BJ (cell line): ENCODE measurements at regions not wholly inside any gene's neighbourhood (a gene's known extent, or its start where the extent isn't known, plus 50 kb on each side); places are given as distances from the start of the nearest gene placed in this dataset.

Experiments used
- CTCF ChIA-PET: fragments of 350-600 bp; formaldehyde crosslinking; extraction: SDS; loops from one replicate; lab custom pipeline; 2021; ENCODE audit warnings: antibody characterized with exemption, inconsistent platforms; lab: Yijun Ruan, JAX
- POLR2A ChIA-PET: fragments of 300-600 bp; sonication (Branson Sonifier 250); formaldehyde crosslinking; extraction: SDS; loops from one replicate; lab custom pipeline; 2021; ENCODE audit warnings: antibody characterized with exemption; lab: Charles Lee
- DNase-seq: peaks from one replicate; pipeline ENCODE4 v3.0.0-alpha.2; 2011; ENCODE audit warnings: low read depth
- H3K27me3 ChIP-seq: 2 replicates; pipeline ENCODE4 v1.6.0; 2011; ENCODE audit warnings: low read length; ENCODE audit not compliant: control insufficient read depth, insufficient read depth
- H3K36me3 ChIP-seq: 2 replicates; pipeline ENCODE4 v1.5.1; 2011; ENCODE audit warnings: low read length; ENCODE audit not compliant: control insufficient read depth, insufficient read depth
- H3K4me3 ChIP-seq: 2 replicates; pipeline ENCODE4 v1.5.1; 2011; ENCODE audit warnings: low read depth, mild to moderate bottlenecking, control low read depth, low read length
- TF ChIP-seq, protein P1 (sequence below): IDR thresholded peaks from 2 replicates; pipeline ENCODE4 v1.5.1; 2011; ENCODE audit warnings: low read depth, mild to moderate bottlenecking, control low read depth, inconsistent platforms, low read length, moderate library complexity; ENCODE audit not compliant: insufficient read depth

DNA sequence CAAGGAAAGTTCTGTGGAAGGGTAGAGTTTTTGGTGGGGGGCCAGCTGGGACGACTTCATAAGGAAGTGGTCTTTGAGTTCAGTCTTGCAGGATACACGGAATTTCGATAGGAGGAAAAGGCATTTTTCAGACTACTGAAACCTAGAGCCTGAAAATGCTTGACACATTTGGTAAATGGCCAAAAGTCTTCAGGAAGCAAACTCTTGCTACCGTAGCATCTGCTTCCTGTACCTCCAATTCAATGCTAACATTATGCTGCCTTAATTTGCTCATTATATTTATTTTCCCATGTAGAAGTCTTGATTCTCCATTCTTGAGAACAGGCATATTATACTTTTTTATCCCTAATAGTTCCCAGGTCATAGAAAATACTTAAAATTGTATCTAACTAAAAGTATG lies 129.3 kb upstream of the MED13 start:
- POLR2A ChIA-PET = no interaction called here

DNA sequence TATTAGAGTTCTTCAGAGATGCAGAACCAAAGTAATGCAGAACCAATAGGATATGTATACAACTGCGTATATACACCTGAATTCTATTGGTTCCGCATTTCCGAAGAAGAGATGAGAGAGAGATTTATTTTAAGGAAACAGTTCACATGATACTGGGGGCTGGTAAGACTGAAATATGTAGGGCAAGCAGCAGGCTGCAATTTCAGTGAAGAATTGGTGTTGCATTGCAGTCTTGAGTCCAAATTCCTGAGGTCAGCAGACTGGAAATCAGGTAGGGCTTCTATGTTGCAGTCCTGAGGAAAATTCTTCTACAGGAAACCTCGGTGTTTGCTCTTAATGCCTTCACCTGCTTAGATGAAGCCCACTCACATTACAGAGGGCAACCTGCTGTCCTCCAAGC lies 128.2 kb upstream of the MED13 start:
- H3K27me3 ChIP-seq = no peaks in the 10 kb centered on the region
- no peak overlapping the region for H3K4me3 ChIP-seq
- ChIA-PET POLR2A (no interaction called here), CTCF (no interaction called here)
- no peaks in the 10 kb centered on the region for H3K36me3 ChIP-seq
- DNase-seq = no peak
- TF ChIP-seq, protein P1, sequence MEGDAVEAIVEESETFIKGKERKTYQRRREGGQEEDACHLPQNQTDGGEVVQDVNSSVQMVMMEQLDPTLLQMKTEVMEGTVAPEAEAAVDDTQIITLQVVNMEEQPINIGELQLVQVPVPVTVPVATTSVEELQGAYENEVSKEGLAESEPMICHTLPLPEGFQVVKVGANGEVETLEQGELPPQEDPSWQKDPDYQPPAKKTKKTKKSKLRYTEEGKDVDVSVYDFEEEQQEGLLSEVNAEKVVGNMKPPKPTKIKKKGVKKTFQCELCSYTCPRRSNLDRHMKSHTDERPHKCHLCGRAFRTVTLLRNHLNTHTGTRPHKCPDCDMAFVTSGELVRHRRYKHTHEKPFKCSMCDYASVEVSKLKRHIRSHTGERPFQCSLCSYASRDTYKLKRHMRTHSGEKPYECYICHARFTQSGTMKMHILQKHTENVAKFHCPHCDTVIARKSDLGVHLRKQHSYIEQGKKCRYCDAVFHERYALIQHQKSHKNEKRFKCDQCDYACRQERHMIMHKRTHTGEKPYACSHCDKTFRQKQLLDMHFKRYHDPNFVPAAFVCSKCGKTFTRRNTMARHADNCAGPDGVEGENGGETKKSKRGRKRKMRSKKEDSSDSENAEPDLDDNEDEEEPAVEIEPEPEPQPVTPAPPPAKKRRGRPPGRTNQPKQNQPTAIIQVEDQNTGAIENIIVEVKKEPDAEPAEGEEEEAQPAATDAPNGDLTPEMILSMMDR = no peak

More for the DNA sequence above, 129.3 kb upstream of the MED13 start:
- TF ChIP-seq, protein P1 = no peak
- CTCF ChIA-PET = no interaction called here
- H3K4me3 ChIP-seq = no peak overlapping the region
- no peak for DNase-seq
- no peaks in the 10 kb centered on the region for H3K27me3 ChIP-seq
- H3K36me3 ChIP-seq = no peaks in the 10 kb centered on the region

DNA sequence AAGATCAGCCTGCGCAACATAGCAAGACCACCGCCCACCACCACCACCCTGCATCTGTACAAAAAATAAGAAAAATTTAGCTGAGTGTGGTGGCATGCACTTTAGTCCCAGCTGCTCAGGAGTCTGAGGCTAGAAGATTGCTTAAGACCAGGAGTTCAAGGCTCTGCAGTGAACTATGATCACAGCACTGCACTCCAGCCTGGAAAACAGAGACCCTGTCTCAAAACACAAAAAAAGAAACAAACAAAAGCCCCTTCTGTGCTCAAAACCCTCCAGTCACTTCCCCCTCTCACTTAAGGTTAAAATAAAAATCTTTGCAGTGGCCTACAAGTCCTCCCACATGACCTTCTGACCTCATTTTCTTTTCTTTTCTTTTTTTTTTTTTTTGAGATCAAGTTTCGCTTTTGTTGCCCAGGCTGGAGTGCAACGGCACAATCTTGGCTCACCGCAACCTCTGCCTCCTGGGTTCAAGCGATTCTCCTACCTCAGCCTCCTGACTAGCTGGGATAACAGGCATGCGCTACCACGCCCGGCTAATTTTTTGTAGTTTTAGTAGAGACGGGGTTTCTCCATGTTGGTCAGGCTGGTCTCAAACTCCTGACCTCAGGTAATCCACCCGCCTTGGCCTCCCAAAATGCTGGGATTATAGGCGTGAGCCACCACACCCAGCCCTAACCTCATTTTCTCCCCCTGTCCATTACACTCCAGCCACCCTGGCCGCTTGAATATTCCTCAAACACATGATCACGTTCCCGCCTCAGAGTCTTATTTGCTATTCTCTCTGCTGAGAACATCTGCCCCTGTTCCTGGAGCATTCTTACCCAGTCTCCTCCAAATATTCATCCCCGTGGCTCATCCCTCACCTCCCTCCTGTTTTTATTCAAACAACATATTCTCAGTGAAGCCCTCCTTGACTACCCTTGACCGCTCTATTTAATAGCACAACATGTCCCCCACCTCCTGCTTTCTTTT lies 126.6 kb upstream of the MED13 start:
- ChIA-PET CTCF (no interaction called here), POLR2A (no interaction called here)
- DNase-seq = no peak
- Histone ChIP-seq H3K4me3 (no peak overlapping the region), H3K27me3 (no peaks in the 10 kb centered on the region), H3K36me3 (no peaks in the 10 kb centered on the region)
- TF ChIP-seq, protein P1 = no peak

DNA sequence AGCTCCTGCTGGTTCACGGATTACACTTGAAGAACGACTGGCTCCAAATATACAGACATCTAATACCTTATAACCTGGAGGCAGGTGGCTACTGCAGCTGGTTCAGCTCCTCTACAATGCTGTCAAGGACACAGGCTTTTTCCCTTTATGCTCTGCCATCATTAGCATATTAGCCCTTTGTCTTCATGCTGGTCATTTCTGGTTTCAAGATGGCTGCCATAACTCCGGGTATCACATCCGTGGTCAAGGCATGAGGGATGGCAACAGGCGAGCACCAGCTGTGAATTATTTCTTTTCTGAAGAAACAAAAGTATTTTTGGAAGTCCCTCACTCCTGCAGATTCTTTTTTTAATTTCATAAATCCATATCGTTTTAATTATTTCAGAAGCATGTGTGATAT lies 124.3 kb upstream of the MED13 start:
- Histone ChIP-seq H3K36me3 (no peaks in the 10 kb centered on the region), H3K27me3 (no peaks in the 10 kb centered on the region), H3K4me3 (no peak overlapping the region)
- POLR2A ChIA-PET = no interaction called here
- CTCF ChIA-PET = no interaction called here
- DNase-seq = no peak
- TF ChIP-seq, protein P1 = no peak

DNA sequence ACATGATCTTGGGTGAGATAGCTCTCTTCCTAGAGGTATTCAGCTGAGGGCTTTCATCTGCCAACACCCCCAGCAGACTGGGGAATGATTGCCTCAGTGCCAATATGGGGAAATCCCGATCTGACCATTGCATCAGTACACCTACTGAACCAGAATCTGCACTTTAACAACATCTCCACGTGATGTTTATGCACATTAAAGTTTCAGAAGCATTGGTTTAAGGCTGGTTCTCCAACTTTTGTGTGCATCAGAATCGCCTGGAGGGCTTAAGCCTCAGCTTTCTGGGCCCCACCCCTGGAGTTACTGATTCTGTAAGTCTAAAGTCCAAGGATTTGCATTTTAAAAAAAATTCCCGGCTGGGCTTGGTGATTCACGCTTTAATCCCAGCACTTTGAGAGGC lies 123.6 kb upstream of the MED13 start:
- ChIA-PET POLR2A (no interaction called here), CTCF (no interaction called here)
- no peak for DNase-seq
- TF ChIP-seq, protein P1 = no peak
- H3K36me3 ChIP-seq = no peaks in the 10 kb centered on the region
- H3K4me3 ChIP-seq = no peak overlapping the region
- no peaks in the 10 kb centered on the region for H3K27me3 ChIP-seq
